ENCODE measurements at regions not wholly inside any gene's neighbourhood (a gene's known extent, or its start where the extent isn't known, plus 50 kb on each side); places are given as distances from the start of the nearest gene placed in this dataset.

DNA sequence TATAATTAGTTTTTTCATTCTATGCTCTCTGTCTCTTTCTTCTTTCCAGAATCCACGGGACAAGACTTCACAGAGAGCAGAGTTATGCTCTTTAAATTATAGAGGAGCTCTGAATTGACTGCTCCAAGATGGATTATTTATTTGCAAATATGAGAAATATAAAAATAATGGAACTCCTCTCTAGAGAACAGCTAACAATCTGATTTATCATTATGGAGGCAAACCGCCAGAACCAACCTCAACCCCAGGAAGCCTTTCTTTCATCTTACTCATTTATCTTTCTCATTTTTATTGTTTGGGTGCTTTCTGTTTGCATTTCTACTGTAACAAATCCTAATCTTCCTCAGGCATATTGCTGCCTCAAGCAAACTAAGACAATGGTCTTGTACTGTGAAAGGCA, 216.5 kb downstream of the C12orf50 start:
- H3K9ac ChIP-seq (ENCODE audit: low read length) = no peak overlapping the region
- H3K27me3 ChIP-seq (ENCODE audit: control insufficient read depth, insufficient read depth, low read length) = no peaks in the 10 kb centered on the region
- no peak overlapping the region for H3K27ac ChIP-seq (ENCODE audit: low read depth, low read length)
- no peaks in the 10 kb centered on the region for H3K4me1 ChIP-seq (ENCODE audit: control insufficient read depth, insufficient read depth, low read length)
- H3K36me3 ChIP-seq (ENCODE audit: control insufficient read depth, insufficient read depth, low read length) = no peaks in the 10 kb centered on the region
- no peak overlapping the region for H3K4me3 ChIP-seq (ENCODE audit: low read depth, low read length)
- H3K9me3 ChIP-seq (ENCODE audit: control insufficient read depth, insufficient read depth, low read depth, low read length) = no peaks in the 10 kb centered on the region

DNA sequence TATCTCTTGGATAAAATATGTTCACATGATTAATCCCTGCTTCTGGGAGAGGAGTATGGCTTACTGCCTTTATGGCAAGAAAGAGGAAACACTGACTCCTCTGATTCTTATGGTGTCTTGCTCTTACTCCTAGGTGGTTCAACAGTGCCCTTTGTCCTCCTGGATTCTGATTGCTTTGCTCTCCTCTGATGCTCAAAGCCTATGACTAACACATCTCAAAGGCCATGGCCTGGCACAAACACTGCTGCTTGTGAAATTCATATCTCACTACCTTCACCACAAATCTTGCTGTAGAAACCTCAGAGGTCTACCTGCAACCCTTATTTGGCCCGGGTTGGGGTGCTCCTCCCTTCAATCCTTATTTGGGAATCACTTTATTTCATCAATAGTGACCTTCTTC, 217.2 kb downstream of the C12orf50 start:
- H3K9ac ChIP-seq (ENCODE audit: low read length) = no peak overlapping the region
- no peak overlapping the region for H3K4me3 ChIP-seq (ENCODE audit: low read depth, low read length)
- no peaks in the 10 kb centered on the region for H3K4me1 ChIP-seq (ENCODE audit: control insufficient read depth, insufficient read depth, low read length)

DNA sequence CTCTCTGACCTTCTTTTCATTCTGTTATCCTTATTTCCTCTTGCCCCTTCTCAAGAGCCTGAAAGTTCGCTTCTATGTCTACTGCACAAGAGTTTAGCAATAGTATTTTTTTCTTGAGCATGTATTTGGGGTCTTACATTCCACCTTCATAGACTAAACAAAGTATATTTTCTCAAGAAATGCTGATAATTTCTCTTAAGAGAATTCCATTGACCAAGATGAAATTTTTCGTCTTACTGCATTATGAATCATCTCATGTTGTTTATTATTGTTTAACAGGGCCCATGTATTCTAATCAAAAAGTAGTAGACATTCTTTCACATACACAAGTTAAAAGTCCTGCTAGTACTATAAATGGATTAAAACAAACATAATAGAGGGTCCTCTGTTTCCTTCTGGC, 219.3 kb downstream of the C12orf50 start:
- no peaks in the 10 kb centered on the region for H3K36me3 ChIP-seq (ENCODE audit: control insufficient read depth, insufficient read depth, low read length)
- no peak overlapping the region for H3K4me3 ChIP-seq (ENCODE audit: low read depth, low read length)
- no peaks in the 10 kb centered on the region for H3K4me1 ChIP-seq (ENCODE audit: control insufficient read depth, insufficient read depth, low read length)
- H3K9me3 ChIP-seq (ENCODE audit: control insufficient read depth, insufficient read depth, low read depth, low read length) = no peaks in the 10 kb centered on the region
- no peak overlapping the region for H3K27ac ChIP-seq (ENCODE audit: low read depth, low read length)
- H3K27me3 ChIP-seq (ENCODE audit: control insufficient read depth, insufficient read depth, low read length) = no peaks in the 10 kb centered on the region
- H3K9ac ChIP-seq (ENCODE audit: low read length) = no peak overlapping the region

More for the DNA sequence above, 217.2 kb downstream of the C12orf50 start:
- no peaks in the 10 kb centered on the region for H3K36me3 ChIP-seq (ENCODE audit: control insufficient read depth, insufficient read depth, low read length)
- no peaks in the 10 kb centered on the region for H3K9me3 ChIP-seq (ENCODE audit: control insufficient read depth, insufficient read depth, low read depth, low read length)
- no peaks in the 10 kb centered on the region for H3K27me3 ChIP-seq (ENCODE audit: control insufficient read depth, insufficient read depth, low read length)
- H3K27ac ChIP-seq (ENCODE audit: low read depth, low read length) = no peak overlapping the region

DNA sequence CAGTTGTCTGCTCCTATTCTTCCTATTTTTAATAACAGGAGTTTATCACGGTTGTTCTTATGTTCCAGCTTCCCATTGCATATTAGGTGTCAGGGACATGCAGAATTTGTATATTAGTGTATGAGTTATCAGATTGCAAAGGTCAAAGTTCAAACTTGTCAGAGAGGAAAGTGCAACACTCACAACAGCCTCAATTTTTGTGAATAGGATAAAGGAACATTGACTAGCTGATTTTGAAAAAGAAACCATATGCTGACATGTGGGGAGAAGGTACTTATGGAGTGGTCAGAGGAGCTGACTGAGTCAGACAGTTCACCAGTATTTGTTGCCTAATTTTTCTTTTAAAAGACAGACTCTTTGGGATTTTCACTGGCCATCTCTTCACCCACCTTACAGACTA, 222.1 kb downstream of the C12orf50 start:
- no peaks in the 10 kb centered on the region for H3K36me3 ChIP-seq (ENCODE audit: control insufficient read depth, insufficient read depth, low read length)
- H3K9me3 ChIP-seq (ENCODE audit: control insufficient read depth, insufficient read depth, low read depth, low read length) = no peaks in the 10 kb centered on the region
- H3K4me1 ChIP-seq (ENCODE audit: control insufficient read depth, insufficient read depth, low read length) = no peaks in the 10 kb centered on the region
- no peak overlapping the region for H3K9ac ChIP-seq (ENCODE audit: low read length)
- no peak overlapping the region for H3K4me3 ChIP-seq (ENCODE audit: low read depth, low read length)
- H3K27ac ChIP-seq (ENCODE audit: low read depth, low read length) = no peak overlapping the region
- no peaks in the 10 kb centered on the region for H3K27me3 ChIP-seq (ENCODE audit: control insufficient read depth, insufficient read depth, low read length)

DNA sequence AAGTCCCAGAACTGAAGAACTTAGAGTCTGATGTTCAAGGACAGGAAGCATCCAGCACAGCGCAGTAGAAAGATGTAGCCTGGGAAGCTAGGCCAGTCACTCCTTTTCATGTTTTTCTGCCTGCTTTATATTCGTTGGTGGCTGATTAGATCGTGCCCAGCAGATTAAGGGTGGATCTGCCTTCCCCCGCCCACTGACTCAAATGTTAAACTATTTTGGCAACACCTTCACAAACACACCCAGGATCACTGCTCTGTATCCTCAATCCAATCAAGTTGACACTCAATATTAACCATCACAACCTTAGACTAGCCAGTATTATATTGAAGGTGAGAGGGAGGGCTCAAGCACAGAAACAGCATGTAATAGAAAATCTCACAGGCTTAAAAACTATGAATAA, 222.9 kb downstream of the C12orf50 start:
- Histone ChIP-seq H3K4me3 (ENCODE audit: low read depth, low read length) (no peak overlapping the region), H3K4me1 (ENCODE audit: control insufficient read depth, insufficient read depth, low read length) (no peaks in the 10 kb centered on the region), H3K9me3 (ENCODE audit: control insufficient read depth, insufficient read depth, low read depth, low read length) (no peaks in the 10 kb centered on the region), H3K27me3 (ENCODE audit: control insufficient read depth, insufficient read depth, low read length) (no peaks in the 10 kb centered on the region), H3K9ac (ENCODE audit: low read length) (no peak overlapping the region), H3K36me3 (ENCODE audit: control insufficient read depth, insufficient read depth, low read length) (no peaks in the 10 kb centered on the region), H3K27ac (ENCODE audit: low read depth, low read length) (no peak overlapping the region)

DNA sequence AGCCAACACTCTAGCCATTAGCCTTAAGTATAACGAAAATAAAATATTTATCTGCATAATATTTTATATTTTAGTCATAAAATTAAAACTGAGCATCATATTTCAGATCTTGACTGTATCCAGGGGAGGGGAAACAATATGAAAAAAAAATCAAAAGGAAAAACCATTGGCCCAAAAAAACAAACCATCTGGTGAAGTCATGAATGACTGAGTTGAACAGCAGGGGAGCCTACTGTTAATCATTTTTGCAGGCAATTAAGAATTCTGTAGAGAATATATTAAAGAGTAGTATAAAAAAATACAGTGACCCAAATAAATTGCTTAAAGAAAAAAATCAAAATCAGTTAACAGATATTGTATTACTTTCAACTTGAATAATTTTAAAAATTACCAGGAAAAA, 224.8 kb downstream of the C12orf50 start:
- no peak overlapping the region for H3K9ac ChIP-seq (ENCODE audit: low read length)
- H3K27ac ChIP-seq (ENCODE audit: low read depth, low read length) = no peak overlapping the region
- no peaks in the 10 kb centered on the region for H3K27me3 ChIP-seq (ENCODE audit: control insufficient read depth, insufficient read depth, low read length)
- no peaks in the 10 kb centered on the region for H3K9me3 ChIP-seq (ENCODE audit: control insufficient read depth, insufficient read depth, low read depth, low read length)
- no peak overlapping the region for H3K4me3 ChIP-seq (ENCODE audit: low read depth, low read length)
- no peaks in the 10 kb centered on the region for H3K4me1 ChIP-seq (ENCODE audit: control insufficient read depth, insufficient read depth, low read length)
- no peaks in the 10 kb centered on the region for H3K36me3 ChIP-seq (ENCODE audit: control insufficient read depth, insufficient read depth, low read length)

DNA sequence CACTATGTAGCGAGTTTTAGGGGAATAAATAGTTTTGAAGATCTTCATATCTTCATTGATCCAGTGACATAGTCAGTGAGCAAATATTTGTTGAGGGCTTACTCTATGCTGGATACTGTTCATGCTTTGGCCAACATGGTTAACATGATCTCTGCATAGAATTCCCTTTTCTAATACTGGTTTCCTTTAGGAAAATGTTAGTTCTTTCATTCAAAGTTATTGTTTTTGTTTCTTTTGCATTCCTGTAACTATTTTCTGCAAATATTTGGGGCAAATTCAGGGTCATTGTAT, 226.5 kb downstream of the C12orf50 start:
- H3K4me3 ChIP-seq (ENCODE audit: low read depth, low read length) = no peak overlapping the region
- no peaks in the 10 kb centered on the region for H3K4me1 ChIP-seq (ENCODE audit: control insufficient read depth, insufficient read depth, low read length)
- H3K36me3 ChIP-seq (ENCODE audit: control insufficient read depth, insufficient read depth, low read length) = no peaks in the 10 kb centered on the region
- no peak overlapping the region for H3K9ac ChIP-seq (ENCODE audit: low read length)
- no peak overlapping the region for H3K27ac ChIP-seq (ENCODE audit: low read depth, low read length)
- no peaks in the 10 kb centered on the region for H3K27me3 ChIP-seq (ENCODE audit: control insufficient read depth, insufficient read depth, low read length)
- no peaks in the 10 kb centered on the region for H3K9me3 ChIP-seq (ENCODE audit: control insufficient read depth, insufficient read depth, low read depth, low read length)

DNA sequence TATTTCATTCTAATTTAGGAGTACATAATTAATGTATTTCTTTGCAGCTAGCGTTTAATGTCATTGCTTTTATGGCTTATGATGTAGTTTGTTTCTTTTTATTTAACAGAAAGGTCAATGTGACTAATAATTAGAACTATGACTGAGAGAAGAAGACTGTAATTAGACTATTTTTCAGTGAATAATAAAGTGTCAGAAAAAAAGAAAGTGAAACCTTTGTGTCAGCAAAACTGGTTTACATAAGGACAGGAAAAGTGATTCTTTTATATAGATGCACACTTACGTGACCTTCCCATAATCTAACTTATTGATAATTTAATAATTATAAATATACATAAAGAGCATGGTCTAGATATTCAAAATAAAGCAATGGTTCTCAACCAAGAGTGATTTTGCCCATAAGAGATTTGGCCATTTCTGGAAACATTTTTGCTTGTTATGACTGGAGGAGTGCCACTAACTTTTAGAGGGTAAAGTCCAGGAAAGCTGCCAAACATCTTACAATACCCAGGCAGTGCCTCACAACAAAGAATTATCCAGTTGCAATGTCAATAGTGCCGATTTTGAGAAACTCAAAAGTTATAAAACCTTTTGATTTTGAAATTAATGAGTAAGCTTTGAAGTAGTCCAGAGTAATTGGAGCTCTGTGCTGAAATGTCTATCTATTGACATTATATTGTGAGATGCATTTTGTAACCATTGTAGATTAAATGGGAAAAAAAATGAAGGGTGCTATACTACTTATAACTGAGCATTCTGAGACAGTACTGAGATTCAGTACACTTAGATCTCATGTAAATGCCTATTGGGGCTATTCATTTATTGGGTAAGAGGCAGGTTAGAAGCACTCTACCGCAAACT, 227.1 kb downstream of the C12orf50 start:
- Histone ChIP-seq H3K27me3 (ENCODE audit: control insufficient read depth, insufficient read depth, low read length) (no peaks in the 10 kb centered on the region), H3K4me1 (ENCODE audit: control insufficient read depth, insufficient read depth, low read length) (no peaks in the 10 kb centered on the region), H3K4me3 (ENCODE audit: low read depth, low read length) (no peak overlapping the region), H3K9me3 (ENCODE audit: control insufficient read depth, insufficient read depth, low read depth, low read length) (no peaks in the 10 kb centered on the region), H3K9ac (ENCODE audit: low read length) (no peak overlapping the region), H3K27ac (ENCODE audit: low read depth, low read length) (no peak overlapping the region), H3K36me3 (ENCODE audit: control insufficient read depth, insufficient read depth, low read length) (no peaks in the 10 kb centered on the region)

DNA sequence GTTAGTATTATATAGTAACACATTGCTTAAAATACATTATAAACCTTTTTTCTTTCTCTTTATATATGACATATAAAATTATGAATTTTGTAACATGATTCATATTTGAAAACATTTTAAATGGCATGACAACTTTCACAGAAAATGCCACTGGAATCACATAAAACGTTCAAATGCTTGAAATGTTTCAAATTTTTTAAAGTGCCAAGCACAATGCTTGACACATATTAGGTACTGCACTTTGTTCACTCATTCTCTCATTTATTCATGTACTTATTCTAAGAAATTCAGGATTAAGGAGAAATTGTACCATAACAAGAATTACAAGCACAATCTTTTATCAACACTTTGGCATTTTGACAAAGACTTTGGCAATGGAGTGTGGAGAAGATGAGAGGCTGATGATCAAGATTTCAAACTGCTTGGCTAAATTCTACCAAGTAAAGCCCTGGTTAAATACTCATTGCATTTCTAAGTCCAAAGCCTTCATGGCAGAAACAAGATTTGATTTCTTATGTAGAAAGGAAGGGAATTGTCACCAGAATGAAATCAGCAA, 232.2 kb downstream of the C12orf50 start:
- H3K9me3 ChIP-seq (ENCODE audit: control insufficient read depth, insufficient read depth, low read depth, low read length) = no peaks in the 10 kb centered on the region
- no peak overlapping the region for H3K9ac ChIP-seq (ENCODE audit: low read length)
- H3K36me3 ChIP-seq (ENCODE audit: control insufficient read depth, insufficient read depth, low read length) = no peaks in the 10 kb centered on the region

DNA sequence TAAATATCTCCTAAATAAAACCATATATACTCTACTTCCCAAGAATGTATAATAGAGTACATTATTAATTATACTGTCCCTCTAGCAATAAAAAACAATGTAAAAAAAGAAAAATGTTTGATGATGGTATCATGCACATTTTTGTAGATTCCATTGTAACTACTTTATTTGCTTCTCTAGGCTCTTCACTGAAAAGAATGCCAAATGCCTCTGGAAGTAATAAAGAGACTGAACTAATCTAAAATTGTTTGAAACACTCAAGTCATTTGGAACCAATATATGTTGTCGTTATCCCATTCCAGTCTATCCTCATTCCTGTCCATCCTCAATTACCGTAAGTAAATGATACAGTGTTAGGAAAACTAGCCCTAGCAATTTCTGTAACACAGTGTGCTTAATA, 233.6 kb downstream of the C12orf50 start:
- Histone ChIP-seq H3K4me1 (ENCODE audit: control insufficient read depth, insufficient read depth, low read length) (no peaks in the 10 kb centered on the region), H3K36me3 (ENCODE audit: control insufficient read depth, insufficient read depth, low read length) (no peaks in the 10 kb centered on the region), H3K4me3 (ENCODE audit: low read depth, low read length) (no peak overlapping the region), H3K9ac (ENCODE audit: low read length) (no peak overlapping the region), H3K27ac (ENCODE audit: low read depth, low read length) (no peak overlapping the region), H3K9me3 (ENCODE audit: control insufficient read depth, insufficient read depth, low read depth, low read length) (no peaks in the 10 kb centered on the region), H3K27me3 (ENCODE audit: control insufficient read depth, insufficient read depth, low read length) (no peaks in the 10 kb centered on the region)

More for the DNA sequence above, 232.2 kb downstream of the C12orf50 start:
- H3K4me3 ChIP-seq (ENCODE audit: low read depth, low read length) = no peak overlapping the region
- no peaks in the 10 kb centered on the region for H3K4me1 ChIP-seq (ENCODE audit: control insufficient read depth, insufficient read depth, low read length)
- no peaks in the 10 kb centered on the region for H3K27me3 ChIP-seq (ENCODE audit: control insufficient read depth, insufficient read depth, low read length)
- no peak overlapping the region for H3K27ac ChIP-seq (ENCODE audit: low read depth, low read length)

DNA sequence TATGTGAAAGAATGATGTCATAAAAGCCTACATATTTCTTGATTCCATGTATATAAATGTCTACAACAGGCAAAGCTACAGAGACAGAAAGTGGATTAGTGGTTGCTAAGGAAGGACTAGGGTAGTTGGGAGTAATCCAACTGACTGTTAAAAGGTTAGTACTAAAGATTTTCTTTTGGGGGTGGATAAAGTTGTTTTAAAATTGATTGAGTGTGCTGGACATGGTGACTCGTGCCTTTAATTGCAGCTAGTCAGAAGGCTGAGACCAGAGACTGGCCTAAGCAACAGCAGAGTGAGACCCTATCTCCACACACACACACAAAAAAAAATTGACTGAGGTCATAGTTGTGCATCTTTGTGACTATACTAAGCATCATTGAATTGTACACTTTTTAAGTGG, 234.3 kb downstream of the C12orf50 start:
- Histone ChIP-seq H3K36me3 (ENCODE audit: control insufficient read depth, insufficient read depth, low read length) (no peaks in the 10 kb centered on the region), H3K9me3 (ENCODE audit: control insufficient read depth, insufficient read depth, low read depth, low read length) (no peaks in the 10 kb centered on the region), H3K27ac (ENCODE audit: low read depth, low read length) (no peak overlapping the region), H3K27me3 (ENCODE audit: control insufficient read depth, insufficient read depth, low read length) (no peaks in the 10 kb centered on the region), H3K4me1 (ENCODE audit: control insufficient read depth, insufficient read depth, low read length) (no peaks in the 10 kb centered on the region), H3K9ac (ENCODE audit: low read length) (no peak overlapping the region), H3K4me3 (ENCODE audit: low read depth, low read length) (no peak overlapping the region)

Measured in HUES6 (cell line).